ENCODE measurements at regions not wholly inside any gene's neighbourhood (a gene's known extent, or its start where the extent isn't known, plus 50 kb on each side); places are given as distances from the start of the nearest gene placed in this dataset.

DNA sequence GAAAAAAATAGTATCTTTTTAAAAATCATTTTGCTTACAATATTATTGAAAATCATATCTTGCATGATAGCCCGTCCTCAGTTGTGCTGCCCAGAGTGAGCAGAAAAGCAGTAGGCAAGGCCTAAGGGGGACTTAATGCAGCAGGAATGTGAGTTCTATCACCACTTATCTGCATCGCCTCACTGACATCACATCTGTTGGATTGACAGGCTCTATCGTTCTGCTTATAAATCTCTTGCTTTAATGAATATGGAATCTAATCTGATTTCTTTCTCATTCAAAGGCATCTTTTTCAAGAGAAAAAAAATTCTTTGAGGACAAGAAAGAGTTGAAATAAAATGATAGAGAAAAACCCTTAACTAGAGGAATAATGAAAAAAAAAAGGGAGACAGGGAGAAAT lies 249.9 kb downstream of the PAPSS1 start:
- TF ChIP-seq, protein P1, sequence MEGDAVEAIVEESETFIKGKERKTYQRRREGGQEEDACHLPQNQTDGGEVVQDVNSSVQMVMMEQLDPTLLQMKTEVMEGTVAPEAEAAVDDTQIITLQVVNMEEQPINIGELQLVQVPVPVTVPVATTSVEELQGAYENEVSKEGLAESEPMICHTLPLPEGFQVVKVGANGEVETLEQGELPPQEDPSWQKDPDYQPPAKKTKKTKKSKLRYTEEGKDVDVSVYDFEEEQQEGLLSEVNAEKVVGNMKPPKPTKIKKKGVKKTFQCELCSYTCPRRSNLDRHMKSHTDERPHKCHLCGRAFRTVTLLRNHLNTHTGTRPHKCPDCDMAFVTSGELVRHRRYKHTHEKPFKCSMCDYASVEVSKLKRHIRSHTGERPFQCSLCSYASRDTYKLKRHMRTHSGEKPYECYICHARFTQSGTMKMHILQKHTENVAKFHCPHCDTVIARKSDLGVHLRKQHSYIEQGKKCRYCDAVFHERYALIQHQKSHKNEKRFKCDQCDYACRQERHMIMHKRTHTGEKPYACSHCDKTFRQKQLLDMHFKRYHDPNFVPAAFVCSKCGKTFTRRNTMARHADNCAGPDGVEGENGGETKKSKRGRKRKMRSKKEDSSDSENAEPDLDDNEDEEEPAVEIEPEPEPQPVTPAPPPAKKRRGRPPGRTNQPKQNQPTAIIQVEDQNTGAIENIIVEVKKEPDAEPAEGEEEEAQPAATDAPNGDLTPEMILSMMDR (IDR thresholded peaks at IDR 0.05): no peak
- no peak for TF ChIP-seq EZH2 (IDR thresholded peaks at IDR 0.05; ENCODE audit: borderline replicate concordance, insufficient read depth, low read depth, low read length, poor library complexity, severe bottlenecking)

All from B cell (primary cell).